MCF 10A (cell line): ENCODE measurements at regions not wholly inside any gene's neighbourhood (a gene's known extent, or its start where the extent isn't known, plus 50 kb on each side); places are given as distances from the start of the nearest gene placed in this dataset.

ENCODE experiments used
- BruUV-seq: library from RNA; stranded (reverse); fragments of 400-500 nt; replicated peaks from 2 replicates; lab custom pipeline; 2021; lab: Mats Ljungman, UMichigan
- CTCF ChIA-PET: fragments of 300-600 bp; sonication (Branson Sonifier 250); formaldehyde crosslinking; extraction: SDS; loops from one replicate; lab custom pipeline; 2021; ENCODE audit warnings: antibody characterized with exemption, inconsistent platforms; lab: Yijun Ruan, JAX
- POLR2A ChIA-PET: fragments of 300-600, 350-650 bp; sonication (Branson Sonifier 250); formaldehyde crosslinking; extraction: SDS; loops from one replicate; lab custom pipeline; 2020; ENCODE audit warnings: antibody characterized with exemption, inconsistent platforms; lab: Yijun Ruan, JAX
- DNase-seq: peaks from one replicate; pipeline ENCODE4 v3.0.0-alpha.2; 2018; ENCODE audit not compliant: unreplicated experiment
- H3K27ac Mint-ChIP-seq: one replicate; pipeline ENCODE4 v1.8.0; 2022; ENCODE audit warnings: mild to moderate bottlenecking, low read depth, mixed read lengths; ENCODE audit not compliant: unreplicated experiment
- H3K27me3 Mint-ChIP-seq: one replicate; pipeline ENCODE4 v1.8.0; 2022; ENCODE audit warnings: mixed read lengths; ENCODE audit not compliant: insufficient read depth, unreplicated experiment
- H3K36me3 Mint-ChIP-seq: one replicate; pipeline ENCODE4 v1.8.0; 2022; ENCODE audit warnings: mild to moderate bottlenecking, moderate library complexity, mixed read lengths; ENCODE audit not compliant: insufficient read depth, unreplicated experiment
- H3K4me1 Mint-ChIP-seq: one replicate; pipeline ENCODE4 v1.8.0; 2022; ENCODE audit warnings: mixed read lengths; ENCODE audit not compliant: insufficient read depth, unreplicated experiment
- H3K4me3 Mint-ChIP-seq: one replicate; pipeline ENCODE4 v1.8.0; 2022; ENCODE audit warnings: mild to moderate bottlenecking, moderate library complexity, mixed read lengths; ENCODE audit not compliant: unreplicated experiment
- H3K9me3 Mint-ChIP-seq: one replicate; pipeline ENCODE4 v1.8.0; 2022; ENCODE audit warnings: mixed read lengths; ENCODE audit not compliant: unreplicated experiment
- intact Hi-C: fragments of 100-400 bp; cut with micrococcal nuclease; formaldehyde crosslinking; loops from 2 replicates; pipeline ENCODE4 v1.14.1; 2022
- TF ChIP-seq, protein P1 (sequence below): fragments of 200-600 bp; IDR thresholded peaks from one replicate; pipeline ENCODE4 v1.8.0; 2022; ENCODE audit warnings: antibody characterized with exemption, mild to moderate bottlenecking; ENCODE audit not compliant: unreplicated experiment

DNA sequence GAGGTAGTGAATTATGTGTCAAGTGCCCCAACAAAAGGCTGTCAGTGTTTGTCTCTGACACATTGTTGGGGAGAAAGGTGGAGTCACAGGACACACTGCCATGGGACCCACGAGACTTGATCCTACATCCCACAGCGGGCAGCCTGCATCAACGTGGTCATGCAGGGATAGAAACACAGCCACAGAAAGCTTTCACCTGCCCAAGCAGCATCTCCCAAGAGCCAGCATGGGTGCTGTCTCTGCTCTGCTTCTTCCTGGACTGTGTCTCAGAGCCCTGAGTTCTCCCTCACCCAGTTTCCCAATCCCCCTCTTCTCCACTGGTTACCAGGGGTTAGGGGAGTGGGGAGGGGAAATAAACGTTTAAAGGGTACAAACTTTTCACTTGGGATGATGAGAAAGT, 97.2 kb downstream of the VPREB1 start:
- intact Hi-C loops: no loop called here
- no TSS peak for BruUV-seq

DNA sequence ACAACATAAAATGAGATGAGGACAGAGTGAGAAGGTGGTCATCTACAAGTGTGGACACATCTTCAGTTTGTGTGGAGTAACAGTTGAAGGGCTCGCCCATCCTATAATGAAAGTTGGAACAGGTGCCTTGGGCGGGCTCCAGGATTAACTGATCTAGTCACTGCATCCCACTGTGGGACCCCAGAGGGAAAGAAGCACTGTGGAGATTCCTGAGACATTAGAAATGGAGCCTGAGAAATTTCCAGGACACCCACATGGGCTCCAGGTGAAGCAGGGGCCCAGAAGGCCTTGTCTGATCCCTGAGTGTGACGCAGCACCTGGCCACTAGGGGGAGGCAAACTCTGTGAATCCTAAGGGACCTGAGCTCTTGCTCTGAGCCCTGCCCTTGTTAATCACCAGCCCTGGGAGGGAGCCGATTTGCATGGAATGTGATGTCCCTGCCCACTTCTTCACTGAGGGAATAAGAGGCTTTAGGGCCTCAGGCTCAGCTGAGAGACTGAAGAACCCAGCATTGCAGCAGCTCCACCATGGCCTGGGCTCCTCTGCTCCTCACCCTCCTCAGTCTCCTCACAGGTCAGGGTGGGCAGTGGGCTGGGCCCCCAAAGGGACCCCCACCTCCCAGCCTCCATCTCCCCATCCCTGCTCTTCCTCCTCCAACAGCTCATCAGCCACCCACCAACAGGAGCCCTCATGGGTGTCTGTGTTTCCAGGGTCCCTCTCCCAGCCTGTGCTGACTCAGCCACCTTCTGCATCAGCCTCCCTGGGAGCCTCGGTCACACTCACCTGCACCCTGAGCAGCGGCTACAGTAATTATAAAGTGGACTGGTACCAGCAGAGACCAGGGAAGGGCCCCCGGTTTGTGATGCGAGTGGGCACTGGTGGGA, 98.4 kb downstream of the VPREB1 start:
- TF ChIP-seq, protein P1, sequence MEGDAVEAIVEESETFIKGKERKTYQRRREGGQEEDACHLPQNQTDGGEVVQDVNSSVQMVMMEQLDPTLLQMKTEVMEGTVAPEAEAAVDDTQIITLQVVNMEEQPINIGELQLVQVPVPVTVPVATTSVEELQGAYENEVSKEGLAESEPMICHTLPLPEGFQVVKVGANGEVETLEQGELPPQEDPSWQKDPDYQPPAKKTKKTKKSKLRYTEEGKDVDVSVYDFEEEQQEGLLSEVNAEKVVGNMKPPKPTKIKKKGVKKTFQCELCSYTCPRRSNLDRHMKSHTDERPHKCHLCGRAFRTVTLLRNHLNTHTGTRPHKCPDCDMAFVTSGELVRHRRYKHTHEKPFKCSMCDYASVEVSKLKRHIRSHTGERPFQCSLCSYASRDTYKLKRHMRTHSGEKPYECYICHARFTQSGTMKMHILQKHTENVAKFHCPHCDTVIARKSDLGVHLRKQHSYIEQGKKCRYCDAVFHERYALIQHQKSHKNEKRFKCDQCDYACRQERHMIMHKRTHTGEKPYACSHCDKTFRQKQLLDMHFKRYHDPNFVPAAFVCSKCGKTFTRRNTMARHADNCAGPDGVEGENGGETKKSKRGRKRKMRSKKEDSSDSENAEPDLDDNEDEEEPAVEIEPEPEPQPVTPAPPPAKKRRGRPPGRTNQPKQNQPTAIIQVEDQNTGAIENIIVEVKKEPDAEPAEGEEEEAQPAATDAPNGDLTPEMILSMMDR: peak; percentile 88
- CTCF ChIA-PET: interaction anchor here (0.6 to 2.3 kb wide), 15 partner anchors 9 to 568 kb away, joined by 3 to 10 read pairs (median 4); no protein-coding TSS in a partner anchor
- no TSS peak for BruUV-seq
- H3K36me3 Mint-ChIP-seq: no peaks in the 10 kb centered on the region
- POLR2A ChIA-PET: interaction anchor here (0.5 to 0.7 kb wide), 3 partner anchors 9 to 116 kb away, joined by 3 to 4 read pairs (median 3); no protein-coding TSS in a partner anchor
- no peaks in the 10 kb centered on the region for H3K9me3 Mint-ChIP-seq
- H3K4me1 Mint-ChIP-seq: no peaks in the 10 kb centered on the region
- no peak overlapping the region for H3K27ac Mint-ChIP-seq
- H3K27me3 Mint-ChIP-seq: peaks cover 63% of the 10 kb centered on the region
- intact Hi-C loops: no loop called here
- no peak overlapping the region for H3K4me3 Mint-ChIP-seq
- peak; percentile 82 for DNase-seq

More for the DNA sequence above, 97.2 kb downstream of the VPREB1 start:
- no peak for DNase-seq
- H3K9me3 Mint-ChIP-seq: peaks cover 4% of the 10 kb centered on the region
- H3K4me3 Mint-ChIP-seq: no peak overlapping the region
- H3K4me1 Mint-ChIP-seq: no peaks in the 10 kb centered on the region
- no peak overlapping the region for H3K27ac Mint-ChIP-seq
- H3K27me3 Mint-ChIP-seq: peaks cover 63% of the 10 kb centered on the region
- POLR2A ChIA-PET: no interaction called here
- CTCF ChIA-PET: interaction anchor here (0.6 to 2.3 kb wide), 2 partner anchors 12 to 192 kb away, joined by 6 to 7 read pairs; no protein-coding TSS in a partner anchor
- H3K36me3 Mint-ChIP-seq: no peaks in the 10 kb centered on the region
- TF ChIP-seq, protein P1: no peak

DNA sequence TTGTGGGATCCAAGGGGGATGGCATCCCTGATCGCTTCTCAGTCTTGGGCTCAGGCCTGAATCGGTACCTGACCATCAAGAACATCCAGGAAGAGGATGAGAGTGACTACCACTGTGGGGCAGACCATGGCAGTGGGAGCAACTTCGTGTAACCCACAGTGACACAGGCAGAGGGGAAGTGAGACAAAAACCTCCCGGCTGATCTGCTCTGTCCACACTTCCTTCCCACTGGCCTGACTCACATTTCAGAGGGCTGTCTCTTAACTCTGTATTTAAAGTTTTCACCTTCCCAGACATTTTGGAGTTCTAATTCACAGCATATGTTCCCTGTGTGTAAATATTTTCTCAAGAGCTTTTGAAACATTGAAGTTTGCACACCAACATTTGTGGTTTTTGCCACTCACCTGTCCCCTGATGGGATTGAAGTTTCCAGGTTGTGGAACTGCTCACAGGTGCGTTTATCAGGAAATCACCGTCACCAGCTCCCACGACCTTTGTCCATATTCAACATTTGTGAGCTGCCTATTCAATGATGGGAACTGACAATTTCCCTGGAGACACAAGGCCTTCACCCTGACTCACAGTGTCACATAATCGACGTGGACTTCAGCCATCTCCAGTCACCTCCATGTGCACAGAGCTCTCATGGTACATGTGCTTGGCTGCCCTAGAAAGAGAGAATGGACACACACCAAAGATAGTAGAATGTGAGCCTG, 99.2 kb downstream of the VPREB1 start:
- Mint-ChIP-seq H3K9me3 (no peaks in the 10 kb centered on the region), H3K27me3 (peaks cover 63% of the 10 kb centered on the region), H3K36me3 (no peaks in the 10 kb centered on the region), H3K27ac (no peak overlapping the region), H3K4me3 (no peak overlapping the region), H3K4me1 (no peaks in the 10 kb centered on the region)
- CTCF ChIA-PET: interaction anchor here (0.6 to 2.3 kb wide), 12 partner anchors 9 to 540 kb away, joined by 3 to 10 read pairs (median 4); no protein-coding TSS in a partner anchor
- POLR2A ChIA-PET: no interaction called here
- BruUV-seq: no TSS peak
- intact Hi-C loops: no loop called here
- TF ChIP-seq, protein P1: no peak
- DNase-seq: no peak

DNA sequence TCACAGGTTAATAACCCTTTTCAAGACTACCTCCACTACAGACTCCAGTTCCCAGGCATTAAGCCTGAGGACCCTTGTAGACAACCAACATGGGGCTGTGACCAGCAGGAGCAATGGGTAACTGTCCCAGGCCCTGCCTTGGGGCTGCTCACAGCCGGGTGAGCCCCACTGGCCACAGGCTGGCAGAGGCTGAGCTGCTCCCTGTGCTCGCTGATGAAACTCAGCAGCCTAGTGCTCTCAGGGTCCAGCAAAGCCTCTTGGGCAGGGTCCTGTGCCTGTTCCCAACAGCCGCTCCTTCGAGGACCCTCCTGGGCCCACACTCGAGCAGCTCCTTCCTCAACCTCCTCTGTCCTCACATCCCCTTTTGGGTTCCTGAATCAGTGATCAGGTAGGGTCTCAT, 99.8 kb downstream of the VPREB1 start:
- H3K9me3 Mint-ChIP-seq: no peaks in the 10 kb centered on the region
- no peak overlapping the region for H3K27ac Mint-ChIP-seq
- no TSS peak for BruUV-seq
- DNase-seq: no peak
- POLR2A ChIA-PET: no interaction called here
- intact Hi-C loops: no loop called here
- no peak overlapping the region for H3K4me3 Mint-ChIP-seq
- CTCF ChIA-PET: interaction anchor here (0.5 to 2.0 kb wide), 5 partner anchors 9 to 540 kb away, joined by 3 to 5 read pairs (median 3); no protein-coding TSS in a partner anchor
- no peaks in the 10 kb centered on the region for H3K4me1 Mint-ChIP-seq
- peaks cover 63% of the 10 kb centered on the region for H3K27me3 Mint-ChIP-seq
- H3K36me3 Mint-ChIP-seq: no peaks in the 10 kb centered on the region
- TF ChIP-seq, protein P1: no peak
